HG02763 (cell line): ENCODE measurements at regions not wholly inside any gene's neighbourhood (a gene's known extent, or its start where the extent isn't known, plus 50 kb on each side); places are given as distances from the start of the nearest gene placed in this dataset.

ENCODE experiments used
- ATAC-seq: cut with Tn5 transposase; IDR thresholded peaks from one replicate; pipeline ENCODE4 v1.9.1; 2021; ENCODE audit warnings: mild to moderate bottlenecking, moderate library complexity; ENCODE audit not compliant: unreplicated experiment

DNA sequence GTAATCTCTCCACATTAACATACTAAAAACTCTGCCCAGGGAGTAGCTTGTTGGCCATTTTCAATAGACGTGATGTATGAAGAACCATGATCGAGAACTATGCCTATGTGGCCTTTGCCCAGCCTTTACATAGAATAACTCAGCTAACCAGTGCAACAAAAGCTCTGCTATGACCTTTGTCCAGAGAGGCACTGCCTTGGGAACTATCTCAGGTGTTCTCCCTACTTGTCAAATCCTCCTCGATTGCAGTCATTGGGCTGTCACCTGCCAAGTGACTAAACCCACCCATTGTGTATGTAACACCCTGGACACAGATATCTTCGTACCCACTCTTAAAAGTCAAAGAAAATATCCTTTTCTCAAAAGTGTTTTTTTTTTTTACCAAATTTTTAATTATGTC is 610.3 kb upstream of the GALNTL6 start:
- ATAC-seq = no peak

DNA sequence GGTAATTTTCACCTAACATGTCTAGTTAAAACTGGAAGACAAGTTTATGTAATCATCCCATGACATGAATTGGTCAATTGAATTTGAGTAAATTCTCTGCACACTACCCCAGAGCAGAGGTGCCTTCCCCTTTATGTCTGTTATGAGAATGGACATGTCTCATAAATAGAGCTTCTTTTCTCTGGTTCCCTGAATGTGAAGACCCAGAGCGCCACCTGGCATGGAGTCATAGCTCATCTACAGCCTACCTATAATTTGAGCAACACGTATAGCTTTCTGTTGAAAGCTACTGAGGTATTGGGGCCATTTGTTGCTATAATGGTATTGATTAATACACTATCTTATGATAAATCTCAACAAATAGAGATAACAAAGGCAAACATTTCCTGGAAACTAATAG is 626.5 kb upstream of the GALNTL6 start:
- ATAC-seq = no peak

DNA sequence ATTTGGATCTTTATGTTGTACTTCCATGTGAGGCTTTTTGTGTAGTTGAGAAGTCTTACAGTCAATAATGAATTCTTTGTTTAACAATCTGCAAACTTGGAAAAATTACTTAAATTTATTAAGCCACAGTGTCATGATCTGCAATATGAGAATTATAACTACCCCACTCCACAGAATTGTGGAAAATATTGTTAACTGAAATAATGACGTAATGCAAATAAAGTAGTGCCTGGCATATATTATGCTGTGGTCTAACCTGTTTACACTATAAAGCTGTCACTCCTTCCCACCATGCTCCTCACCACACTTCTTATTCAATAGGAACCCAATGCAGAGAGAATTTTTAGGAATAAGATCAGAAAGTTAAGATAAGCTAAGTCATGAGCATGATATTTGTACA is 632.1 kb upstream of the GALNTL6 start:
- no peak for ATAC-seq

DNA sequence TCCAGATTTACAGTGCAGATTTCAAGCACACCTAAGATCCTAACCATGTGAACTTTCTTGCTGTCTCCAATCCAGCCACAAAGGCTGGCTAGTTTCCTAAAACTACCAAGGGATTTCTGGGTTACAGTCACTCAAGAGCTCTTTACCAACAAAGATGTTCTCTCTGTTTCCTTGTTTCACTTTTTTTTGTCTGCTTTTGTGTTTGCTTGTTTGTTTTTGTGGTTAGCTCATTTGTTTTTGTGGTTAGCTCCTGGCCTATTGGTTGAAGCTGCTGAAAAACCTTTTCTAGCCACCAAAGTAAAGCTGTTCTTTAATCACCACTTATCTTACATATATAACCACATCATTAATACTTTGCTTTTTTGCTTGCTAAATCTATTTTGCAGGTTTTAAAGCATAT is 642.5 kb upstream of the GALNTL6 start:
- peak; percentile 42 for ATAC-seq

DNA sequence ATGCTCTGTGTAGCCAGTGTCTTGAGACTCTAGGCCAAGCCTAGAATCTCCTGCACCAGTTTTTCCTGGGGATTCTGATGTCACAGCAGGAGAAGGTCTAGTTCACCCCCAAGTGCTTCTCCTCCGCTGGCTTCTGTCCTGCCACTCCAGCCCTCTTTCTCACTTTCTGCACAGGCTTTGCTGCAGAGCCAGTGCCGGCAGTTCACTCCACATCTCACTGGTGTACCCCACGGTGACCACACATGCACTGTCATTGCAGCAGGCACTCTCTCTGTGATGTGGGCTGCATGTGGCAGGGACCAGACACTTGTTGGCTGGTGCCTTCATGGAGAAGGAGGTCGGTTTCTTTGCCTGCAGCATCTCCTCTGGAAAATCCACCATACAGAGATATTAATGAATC is 643.8 kb upstream of the GALNTL6 start:
- no peak for ATAC-seq

DNA sequence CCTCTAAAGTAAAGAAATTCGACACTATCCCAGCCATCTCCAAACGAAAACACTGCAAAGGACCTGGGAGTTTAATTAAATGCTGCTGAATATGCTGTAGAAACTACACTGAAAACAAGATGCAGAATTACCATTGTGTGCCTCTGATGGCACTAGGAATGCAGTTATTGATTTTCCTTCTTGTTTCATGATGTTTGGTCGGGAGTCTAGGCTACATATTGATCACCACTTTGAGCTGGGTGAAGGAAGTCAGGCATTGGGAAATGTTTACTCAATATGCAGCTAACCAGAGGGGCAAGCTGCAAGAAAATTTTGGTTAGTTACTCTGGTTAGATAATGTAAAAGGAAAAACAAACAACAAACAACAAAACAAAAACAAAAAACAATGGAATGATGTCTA is 650.7 kb upstream of the GALNTL6 start:
- ATAC-seq = no peak

DNA sequence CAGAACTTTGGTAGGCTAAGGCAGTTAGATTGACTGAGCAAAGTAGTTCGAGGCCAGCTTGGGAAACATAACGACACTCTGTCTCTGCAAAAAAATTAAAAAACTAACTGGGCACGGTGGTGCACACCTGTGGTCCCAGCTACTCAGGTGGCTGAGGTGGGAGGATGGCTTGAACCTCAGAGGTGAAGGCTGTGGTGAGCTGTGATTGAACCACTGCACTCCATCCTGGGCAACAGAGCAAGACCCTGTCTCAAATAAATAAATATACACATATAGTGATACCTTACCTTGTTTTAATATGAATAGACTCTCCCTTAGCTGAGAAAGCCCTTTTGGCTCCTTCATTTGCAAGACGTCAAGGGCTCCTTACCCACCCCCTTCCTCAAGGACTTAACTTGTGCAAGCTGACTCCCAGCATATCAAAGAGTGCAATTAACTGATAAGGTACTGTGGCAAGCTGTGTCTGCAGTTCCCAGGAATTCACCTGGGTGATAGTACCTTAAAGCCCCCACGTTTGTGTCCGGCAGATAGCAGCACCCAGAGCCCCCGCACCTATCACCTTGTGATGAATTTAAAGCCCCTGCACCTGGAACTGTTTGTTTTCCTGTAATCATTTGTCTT is 655.6 kb upstream of the GALNTL6 start:
- no peak for ATAC-seq

DNA sequence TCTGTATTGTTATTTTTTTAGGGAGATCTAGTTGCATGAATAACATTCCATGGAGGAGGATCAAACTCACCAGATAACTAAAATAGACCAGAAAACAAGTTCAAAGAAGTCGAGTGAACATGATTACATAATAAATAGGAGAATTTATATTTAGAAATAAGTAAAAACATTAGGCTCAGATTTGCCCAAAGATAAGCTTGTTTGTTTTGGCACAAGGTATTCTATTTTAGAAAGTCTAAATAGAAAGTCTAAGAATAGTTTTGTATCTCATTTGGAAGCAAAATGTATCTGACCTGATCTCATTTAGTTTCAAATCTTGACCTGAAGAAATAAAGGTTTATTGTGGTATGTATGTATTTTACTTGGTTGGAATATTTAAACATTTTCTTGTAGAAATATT is 670.6 kb upstream of the GALNTL6 start:
- no peak for ATAC-seq

DNA sequence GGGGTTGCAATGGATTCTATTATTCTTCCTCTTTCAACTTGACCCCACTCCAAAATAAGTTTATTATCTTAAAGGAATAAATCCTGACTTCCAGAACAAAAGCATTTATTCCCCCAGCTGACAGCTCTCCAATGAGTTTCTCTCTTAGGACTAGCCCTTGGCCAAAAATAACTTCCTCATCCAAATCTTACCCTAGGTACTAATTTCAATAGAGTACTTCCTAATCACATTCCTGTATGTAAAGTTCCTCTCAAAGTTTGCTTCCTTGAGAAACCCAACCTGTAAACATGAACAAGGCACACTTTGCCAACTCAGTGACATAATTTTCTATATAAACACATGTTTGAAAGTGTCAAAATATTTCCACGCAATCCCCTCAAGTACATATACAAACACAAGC is 671.2 kb upstream of the GALNTL6 start:
- ATAC-seq = no peak

DNA sequence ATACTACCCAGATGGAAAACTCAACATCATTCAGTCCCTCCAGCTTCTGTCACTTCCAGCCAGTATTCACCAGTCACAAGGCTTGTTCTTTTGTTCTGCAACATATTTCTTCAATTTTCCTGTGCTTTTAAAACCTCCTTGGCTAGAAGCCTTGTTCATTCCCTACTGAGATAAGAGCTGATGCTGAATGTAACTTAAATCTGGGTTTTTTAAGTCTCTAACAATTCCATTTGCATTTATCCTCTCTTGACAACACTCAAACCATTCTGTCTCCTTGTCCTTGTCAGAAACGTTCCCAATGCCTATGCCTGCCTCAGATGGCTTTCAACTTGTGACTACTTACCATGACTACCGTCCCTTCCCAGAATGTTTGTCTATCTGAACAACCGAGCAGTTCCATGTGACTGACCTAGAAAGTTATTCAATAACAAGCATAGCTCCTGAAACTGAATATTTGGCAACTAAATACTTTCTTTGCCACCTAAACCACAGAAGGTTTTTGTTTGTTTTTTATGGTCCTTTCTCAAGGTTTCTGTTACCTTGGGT is 682.9 kb upstream of the GALNTL6 start:
- no peak for ATAC-seq

DNA sequence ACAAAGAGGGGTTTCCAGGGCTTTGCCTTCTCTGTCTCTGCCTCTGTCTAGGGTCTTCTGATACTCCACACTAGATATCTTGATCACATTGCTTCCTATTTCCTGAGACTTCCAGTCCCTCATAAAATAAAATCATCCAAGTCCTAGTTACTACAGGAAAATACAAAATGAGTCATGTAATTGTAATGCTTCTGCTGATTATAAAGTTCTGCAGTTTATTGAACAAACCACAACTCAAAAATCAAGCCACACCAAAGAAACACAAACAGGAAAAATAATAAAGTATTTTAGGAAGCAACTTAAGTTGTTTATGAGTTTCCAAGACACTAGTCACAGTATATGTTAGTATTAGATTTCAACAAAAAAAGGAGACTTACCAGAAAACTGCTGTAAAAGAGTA is 695.1 kb upstream of the GALNTL6 start:
- ATAC-seq = no peak

DNA sequence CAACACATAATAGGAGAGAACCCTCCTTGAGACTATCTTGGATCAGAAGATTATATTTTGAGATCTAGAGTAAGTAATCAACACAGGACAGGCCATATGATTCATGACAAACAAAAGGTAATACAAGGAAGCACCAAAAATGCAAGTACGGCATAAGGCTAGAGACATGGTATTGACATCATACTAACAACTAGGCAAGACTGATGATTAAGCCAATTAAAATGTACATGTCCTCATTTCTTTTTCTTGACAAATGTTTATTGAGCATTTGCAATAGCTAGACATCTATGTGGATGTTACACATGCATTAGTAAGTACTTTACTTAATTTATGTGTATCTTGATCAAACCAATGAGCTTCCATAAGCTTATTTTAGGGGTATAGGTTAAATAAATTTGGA is 695.7 kb upstream of the GALNTL6 start:
- ATAC-seq = no peak

DNA sequence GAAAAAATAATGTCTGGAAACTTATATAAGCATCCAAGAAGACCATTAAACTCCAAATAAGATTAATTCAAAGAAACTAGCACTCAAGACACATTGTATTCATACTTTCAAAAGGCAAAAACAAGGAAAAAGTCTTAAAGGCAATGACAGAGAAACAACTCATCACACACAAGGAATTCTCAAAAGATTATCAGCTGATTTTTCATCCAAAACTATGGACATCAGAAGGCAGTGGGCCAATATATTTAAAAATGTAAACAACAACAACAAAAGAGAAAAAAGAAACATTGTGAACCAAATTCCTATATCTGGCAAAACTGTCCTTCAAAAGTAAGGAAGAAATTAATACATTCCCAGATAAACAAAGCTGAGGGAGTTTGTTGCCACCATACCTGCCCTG is 711.4 kb upstream of the GALNTL6 start:
- ATAC-seq = no peak

DNA sequence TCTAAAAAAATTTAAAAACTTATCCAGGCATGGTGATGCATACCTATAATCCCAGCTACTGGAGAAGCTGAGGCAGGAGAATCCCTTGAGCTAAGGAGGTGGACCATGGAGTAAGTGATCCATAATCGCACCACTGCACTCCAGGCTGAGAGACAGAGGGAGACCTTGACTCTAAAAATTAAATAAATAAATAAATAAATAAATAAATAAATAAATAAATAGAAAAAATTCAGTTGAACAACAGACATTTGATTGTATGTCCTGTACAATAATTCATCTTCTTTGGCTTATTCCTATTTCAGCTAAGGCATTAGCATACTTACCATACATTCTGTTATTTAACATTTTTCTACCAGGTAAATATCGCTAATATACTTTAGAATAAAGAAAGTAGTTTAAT is 726.1 kb upstream of the GALNTL6 start:
- no peak for ATAC-seq

DNA sequence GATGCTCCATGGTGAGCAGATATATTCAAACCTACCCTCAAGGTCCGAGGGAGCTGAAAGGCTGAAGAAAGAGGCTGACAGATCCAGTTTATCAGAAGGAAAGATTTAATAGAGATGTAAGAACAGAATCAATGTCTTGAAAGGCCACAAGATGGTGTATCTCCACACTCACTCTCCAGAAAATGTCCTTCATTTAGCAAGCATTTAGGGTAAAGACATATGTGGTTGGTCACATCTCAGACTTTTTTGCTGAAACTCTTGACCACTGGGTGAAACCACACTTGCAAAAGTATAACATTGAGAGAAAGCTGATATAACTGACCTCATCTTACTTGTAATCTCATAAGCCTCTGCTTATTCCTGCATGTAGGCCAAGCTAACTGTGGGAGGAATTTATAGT is 745.8 kb upstream of the GALNTL6 start:
- no peak for ATAC-seq

DNA sequence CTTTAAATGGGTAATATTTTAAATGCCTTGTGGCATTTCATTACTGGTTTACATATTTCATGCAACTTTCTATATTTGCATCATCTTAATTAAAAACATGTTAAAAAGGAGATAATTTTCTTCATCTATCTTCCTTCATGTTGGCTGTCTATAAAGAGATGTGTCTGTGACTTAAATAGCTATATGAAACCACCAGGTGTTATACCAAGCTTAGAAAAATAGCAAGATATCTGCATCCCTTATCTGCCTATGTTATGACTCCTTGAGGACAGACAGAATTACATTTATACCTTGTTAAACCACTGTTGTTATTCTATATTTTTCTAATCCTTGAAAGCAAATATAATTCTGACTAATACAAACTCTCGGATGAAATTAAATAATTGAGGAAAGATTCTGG is 763.8 kb upstream of the GALNTL6 start:
- no peak for ATAC-seq

DNA sequence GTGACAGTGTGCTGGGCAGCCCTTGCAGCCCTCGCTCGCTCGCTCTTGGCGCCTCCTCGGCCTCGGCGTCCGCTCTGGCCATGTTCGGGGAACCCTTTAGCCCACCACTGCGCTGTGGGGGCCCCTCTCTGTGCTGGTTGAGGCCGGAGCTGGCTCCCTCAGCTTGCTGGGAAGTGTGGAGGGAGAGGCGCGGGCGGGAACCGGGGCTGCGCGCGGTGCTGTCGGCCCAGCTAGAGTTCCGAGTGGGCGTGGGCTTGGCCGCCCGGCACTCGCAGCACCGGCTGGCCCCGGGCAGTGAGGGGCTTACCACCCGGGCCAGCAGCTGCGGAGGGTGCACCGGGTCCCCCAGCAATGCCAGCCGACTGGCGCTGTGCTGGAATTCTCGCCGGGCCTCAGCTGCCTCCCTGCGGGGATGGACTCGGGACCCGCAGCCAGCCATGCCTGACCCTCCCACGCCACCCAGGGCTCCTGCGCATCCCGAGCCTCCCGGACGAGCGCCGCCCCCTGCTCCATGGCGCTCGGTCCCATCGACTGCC is 770.1 kb upstream of the GALNTL6 start:
- ATAC-seq = no peak

DNA sequence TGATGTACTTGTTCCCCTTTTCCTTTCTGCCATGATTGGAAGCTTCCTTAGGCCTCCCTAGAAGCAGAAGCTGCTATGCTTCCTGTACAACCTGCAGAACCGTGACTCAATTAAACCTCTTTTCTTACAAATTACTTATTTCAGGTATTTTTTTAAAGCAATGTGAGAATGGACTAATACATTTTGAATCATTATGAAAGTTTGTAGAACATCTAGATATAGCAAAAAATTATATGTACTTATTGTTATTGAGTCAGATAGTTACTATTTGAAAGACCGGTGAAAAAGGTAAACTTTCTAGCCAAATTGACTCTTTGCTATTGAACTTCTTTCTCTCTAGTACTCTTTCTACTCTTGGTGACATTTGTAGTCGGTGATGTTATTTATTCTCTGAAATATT is 777.3 kb upstream of the GALNTL6 start:
- no peak for ATAC-seq

DNA sequence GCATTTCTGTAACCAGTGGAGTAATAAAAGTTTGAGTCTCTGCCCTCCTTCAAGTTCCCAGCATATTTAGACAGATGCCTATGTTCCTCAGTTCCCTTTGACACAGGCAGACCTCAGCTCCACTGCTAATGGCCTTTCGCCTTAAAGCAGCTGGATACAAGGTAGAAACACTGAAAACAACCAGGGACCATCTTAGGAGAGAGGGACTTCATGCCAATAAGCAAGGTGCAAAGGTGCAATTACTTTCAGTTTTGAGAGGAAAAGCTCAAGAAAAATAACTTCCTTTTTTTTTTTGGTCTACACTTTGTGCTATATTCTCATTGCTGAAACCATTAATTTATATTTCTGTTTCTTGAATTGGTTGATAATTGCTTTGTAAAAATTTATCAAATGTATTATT is 781.9 kb upstream of the GALNTL6 start:
- ATAC-seq = no peak

DNA sequence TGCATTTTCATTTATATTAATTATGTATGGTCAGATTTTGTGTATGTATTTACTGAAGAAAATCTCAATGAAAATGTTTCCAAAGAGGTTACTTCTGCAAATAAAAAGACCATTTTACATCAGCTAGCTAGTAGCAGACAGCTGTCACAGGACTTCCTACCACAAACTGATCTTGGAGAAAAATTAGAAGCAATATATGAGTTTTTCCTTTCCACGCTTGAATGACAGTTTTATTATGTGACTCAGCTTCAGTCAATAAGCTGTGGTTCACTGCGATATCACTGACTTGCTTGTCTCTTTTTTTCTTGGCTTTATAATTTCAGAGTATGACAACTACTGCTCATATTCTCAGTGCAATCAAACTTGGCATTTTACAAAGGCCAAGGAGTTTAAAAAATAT is 787.4 kb upstream of the GALNTL6 start:
- ATAC-seq = no peak

DNA sequence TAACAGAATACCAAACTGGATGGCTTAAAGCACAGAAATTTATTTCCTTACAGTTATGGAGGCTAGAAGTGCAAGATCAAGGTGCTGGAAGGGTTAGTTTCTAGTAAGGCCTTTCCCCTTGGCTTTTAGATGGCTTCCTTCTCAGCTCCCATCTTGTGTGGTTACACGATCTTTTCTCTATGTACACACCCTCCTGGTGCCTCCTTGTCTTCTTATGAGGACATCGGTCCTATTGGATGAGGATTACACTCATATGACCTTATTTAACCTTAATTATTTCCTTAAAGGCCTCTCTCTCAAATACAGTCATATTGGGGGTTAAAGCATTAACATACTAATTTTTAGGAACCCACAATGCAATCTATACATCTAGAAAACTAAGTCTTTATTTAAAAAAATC is 787.9 kb upstream of the GALNTL6 start:
- ATAC-seq = no peak

DNA sequence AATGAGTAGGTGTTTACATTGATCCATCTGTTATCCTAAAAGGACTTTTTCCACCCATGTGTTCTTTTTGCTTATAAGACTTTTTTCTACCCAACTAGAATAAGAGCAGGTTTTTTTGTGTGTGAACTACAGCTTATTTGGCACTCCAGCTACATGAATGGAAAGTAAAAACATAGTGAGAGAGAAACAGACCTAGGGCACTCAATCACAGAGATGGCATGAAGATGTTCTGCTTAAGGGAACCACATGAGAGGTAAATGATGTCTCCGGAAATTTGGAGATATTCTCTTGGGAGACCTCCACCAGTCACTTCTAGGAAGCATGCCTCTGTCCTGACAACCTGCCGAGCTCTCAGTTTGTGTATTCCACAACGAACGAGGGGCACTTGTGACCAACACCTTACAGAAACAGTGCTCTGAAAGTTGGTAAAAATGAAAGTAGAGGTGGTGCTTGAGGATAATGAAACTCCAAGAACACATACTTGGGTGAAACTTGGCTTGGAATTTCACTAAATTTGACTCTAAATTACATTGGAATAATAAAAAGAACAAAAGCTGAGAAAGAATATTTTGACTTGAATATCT is 788.4 kb upstream of the GALNTL6 start:
- ATAC-seq = no peak

DNA sequence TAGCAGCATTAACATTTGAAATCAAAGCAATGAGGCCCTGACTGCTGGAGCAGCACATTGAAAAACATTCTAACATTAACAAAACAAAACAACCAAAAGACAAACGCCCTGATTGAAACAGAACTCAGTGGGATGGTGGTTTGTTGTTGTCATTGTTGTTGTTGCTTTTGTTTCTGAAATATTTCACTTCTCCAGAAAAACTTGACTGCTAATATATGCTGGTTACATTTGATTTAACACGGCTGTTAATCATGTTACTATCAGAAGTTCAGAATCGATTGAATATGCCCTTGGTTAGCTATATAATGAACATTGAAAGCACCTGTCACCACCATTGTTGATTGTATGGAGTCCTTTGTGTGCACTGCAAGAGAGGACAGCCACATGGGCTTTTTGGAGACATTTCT is 790.4 kb upstream of the GALNTL6 start:
- no peak for ATAC-seq
